GM20000 (cell line): ENCODE measurements at regions not wholly inside any gene's neighbourhood (a gene's known extent, or its start where the extent isn't known, plus 50 kb on each side); places are given as distances from the start of the nearest gene placed in this dataset.
"Not testable (repeated sequence)": the region's sequence is repeated elsewhere in the genome, so short reads cannot be mapped to it uniquely, and the experiment has no call there.

Experiments
- DNase-seq: peaks from one replicate; pipeline ENCODE4 v3.0.0; 2012; ENCODE audit warnings: low spot score
- TF ChIP-seq, protein P1 (sequence below): IDR thresholded peaks from 2 replicates; pipeline ENCODE4 v1.5.1; 2012; ENCODE audit warnings: mild to moderate bottlenecking, control low read depth; ENCODE audit errors: extremely low read depth, missing control alignments

DNA sequence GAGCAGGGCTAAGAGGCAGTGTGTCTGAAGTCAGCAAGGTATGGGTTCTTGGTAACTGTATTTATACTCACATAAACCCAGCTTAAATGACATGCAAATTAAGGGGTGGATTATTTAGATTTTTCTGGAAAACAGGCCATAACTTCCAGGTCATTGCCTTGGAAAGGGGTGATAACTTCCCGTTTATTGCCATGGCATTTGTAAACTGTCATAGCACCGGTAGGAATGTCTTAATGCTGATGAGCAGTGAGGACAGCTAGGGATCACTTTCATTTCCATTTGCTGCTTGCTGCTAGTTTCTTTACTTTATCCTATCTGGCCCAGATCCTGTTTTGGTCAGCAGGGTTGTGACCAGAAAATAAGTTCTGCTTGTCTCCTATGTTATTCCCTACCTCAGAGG, 1336.7 kb downstream of the CDH11 start:
- no peak for DNase-seq
- TF ChIP-seq, protein P1, sequence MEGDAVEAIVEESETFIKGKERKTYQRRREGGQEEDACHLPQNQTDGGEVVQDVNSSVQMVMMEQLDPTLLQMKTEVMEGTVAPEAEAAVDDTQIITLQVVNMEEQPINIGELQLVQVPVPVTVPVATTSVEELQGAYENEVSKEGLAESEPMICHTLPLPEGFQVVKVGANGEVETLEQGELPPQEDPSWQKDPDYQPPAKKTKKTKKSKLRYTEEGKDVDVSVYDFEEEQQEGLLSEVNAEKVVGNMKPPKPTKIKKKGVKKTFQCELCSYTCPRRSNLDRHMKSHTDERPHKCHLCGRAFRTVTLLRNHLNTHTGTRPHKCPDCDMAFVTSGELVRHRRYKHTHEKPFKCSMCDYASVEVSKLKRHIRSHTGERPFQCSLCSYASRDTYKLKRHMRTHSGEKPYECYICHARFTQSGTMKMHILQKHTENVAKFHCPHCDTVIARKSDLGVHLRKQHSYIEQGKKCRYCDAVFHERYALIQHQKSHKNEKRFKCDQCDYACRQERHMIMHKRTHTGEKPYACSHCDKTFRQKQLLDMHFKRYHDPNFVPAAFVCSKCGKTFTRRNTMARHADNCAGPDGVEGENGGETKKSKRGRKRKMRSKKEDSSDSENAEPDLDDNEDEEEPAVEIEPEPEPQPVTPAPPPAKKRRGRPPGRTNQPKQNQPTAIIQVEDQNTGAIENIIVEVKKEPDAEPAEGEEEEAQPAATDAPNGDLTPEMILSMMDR: no peak

DNA sequence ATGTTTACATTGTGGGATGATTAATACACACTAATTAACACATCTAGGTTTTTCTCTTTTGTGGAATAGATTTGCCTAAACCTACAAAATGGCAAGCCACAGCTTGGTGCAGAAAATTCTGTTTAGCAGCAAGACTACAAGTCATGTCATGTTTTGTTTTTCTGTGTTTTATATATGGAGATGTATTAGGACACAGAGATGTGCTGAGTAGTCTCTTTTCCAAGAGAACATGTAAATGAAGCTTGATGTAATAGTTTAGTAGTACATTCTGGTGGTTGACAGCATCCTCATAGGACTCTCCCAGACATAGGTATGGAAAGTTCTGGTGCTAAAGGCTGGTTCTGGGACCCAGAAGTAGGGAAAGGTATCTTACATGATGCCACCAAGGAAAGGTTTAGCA, 1345.4 kb downstream of the CDH11 start:
- TF ChIP-seq, protein P1: no peak
- DNase-seq: no peak

DNA sequence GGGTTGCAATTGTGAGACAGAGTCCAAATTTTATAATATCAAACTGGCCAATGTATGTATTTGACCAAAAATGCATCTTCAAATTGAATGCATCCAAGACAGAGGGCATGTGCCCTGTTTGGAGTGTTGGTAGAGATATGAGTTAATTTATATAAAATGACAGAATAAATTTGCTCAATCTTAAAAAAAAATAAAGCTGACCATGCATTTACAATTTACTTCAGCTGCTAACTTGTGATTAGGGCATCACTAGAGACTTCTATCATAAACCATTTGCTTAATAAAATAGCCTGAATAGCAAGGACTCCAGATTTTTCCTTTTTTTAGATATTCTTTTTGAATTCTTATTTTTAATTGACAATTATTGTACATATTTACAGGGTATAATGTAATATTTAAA, 1345.8 kb downstream of the CDH11 start:
- TF ChIP-seq, protein P1: no peak
- DNase-seq: no peak

DNA sequence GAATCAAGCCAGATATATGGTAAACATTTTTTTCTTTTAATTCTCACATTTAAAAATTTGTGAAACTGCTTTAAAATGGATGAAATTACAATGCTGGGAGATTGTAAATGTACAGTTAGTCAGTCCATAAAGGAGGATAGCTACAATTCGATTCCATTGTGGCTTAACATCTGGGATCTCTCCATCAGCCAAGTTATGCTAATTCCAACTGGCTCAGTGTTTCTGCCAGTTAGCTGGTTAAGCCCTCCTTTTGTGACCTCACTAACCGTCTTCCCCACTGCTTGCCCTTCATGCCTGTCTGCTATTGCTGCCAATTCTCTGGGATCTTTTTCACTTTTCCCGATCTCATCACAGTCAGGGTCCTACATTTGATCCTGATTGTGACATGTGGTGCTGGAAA, 1347.6 kb downstream of the CDH11 start:
- DNase-seq: no peak
- TF ChIP-seq, protein P1: no peak

DNA sequence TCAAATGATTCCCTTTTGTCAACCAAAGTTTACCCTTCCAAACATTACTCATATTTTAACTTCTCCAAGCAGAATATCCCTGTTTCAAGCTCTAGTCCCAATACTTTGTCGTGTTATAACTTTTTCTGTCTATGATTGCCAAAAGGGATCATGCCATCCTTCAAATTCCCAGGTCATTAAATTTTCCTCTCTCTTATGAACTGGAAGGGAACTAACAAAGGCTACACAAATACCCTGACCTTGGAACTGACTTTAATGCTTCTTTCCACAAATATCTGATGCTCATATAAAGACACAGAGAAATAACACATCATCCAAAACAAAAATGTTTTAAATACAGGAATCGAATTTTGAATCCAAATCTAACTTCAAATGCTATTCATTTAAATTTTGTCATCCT, 1352.7 kb downstream of the CDH11 start:
- TF ChIP-seq, protein P1: no peak
- DNase-seq: no peak

DNA sequence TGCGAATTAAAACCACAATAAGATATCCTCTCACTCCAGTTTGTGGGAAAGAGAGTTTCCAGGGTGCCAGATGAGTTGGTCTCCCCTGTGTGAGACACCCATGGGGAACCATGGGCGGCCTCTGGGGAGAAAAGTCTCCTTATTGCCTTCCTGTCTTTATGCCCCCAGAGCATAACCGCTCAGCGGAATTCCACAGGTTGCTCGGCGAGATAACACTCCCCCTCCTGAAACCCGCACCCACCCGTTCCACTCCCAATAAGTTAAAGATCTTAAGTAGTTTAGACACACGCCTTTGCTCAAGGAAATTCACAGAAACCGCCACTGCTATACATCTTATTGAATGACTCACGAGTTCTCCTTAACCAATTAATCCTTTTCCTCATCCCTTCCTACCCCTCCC, 1361.6 kb downstream of the CDH11 start:
- not testable (repeated sequence) for DNase-seq

DNA sequence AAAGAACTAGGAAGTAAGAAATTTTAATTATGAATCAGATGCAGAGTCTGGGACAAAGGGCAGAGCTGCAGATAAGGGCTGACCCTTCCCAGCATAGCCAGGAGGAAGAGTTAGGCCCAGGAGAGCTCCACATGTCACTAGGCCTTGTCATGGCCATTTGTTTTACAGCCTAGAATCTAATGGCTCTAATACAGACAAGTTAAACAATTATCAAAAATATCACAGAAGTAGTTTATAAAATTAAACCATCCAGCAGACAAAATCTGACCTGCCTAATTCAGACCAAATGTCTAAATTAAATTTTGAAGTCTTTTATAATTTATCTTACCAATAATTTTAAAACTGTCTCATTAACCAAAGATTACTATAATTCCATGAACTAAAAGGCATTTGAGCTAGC, 1369.5 kb downstream of the CDH11 start:
- TF ChIP-seq, protein P1: no peak
- no peak for DNase-seq

DNA sequence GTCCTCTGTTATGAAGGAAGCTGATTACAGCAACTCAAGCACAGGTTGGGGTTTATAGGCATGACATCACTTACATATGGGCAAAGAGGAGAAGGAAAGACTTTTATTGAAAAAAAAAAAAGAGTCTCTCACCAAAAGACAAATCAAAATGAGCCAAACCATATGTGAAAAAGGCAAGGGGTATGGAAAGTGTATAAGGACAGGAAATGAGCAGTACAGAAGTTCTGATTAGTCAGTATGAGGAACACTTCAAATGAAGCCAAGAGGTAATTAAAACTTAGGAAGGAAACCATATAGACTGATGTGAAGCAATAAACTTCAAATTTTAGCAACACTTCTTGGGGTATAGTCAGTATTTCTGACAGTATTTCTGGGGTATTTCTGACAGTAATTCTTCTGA, 1372.6 kb downstream of the CDH11 start:
- DNase-seq: no peak
- TF ChIP-seq, protein P1: no peak
